AG04450 (cell line): ENCODE measurements at regions not wholly inside any gene's neighbourhood (a gene's known extent, or its start where the extent isn't known, plus 50 kb on each side); places are given as distances from the start of the nearest gene placed in this dataset.

ENCODE experiments used
- CTCF ChIA-PET: fragments of 300-600, 350-600 bp; formaldehyde crosslinking; extraction: SDS; loops from one replicate; lab custom pipeline; 2022; ENCODE audit warnings: antibody characterized with exemption, inconsistent platforms; lab: Charles Lee
- POLR2A ChIA-PET: fragments of 350-600 bp; formaldehyde crosslinking; extraction: SDS; loops from one replicate; lab custom pipeline; 2021; ENCODE audit warnings: antibody characterized with exemption, inconsistent platforms; lab: Yijun Ruan, JAX
- DNase-seq: peaks from one replicate; pipeline ENCODE4 v3.0.0-alpha.2; 2011; ENCODE audit warnings: low read depth, low spot score
- H3K27ac ChIP-seq: one replicate; pipeline ENCODE4 v1.5.1; 2012; ENCODE audit warnings: low read depth, low read length, control low read depth
- H3K27me3 ChIP-seq: one replicate; pipeline ENCODE4 v1.6.0; 2012; ENCODE audit warnings: low read length; ENCODE audit not compliant: control insufficient read depth, insufficient read depth
- H3K4me3 ChIP-seq: 2 replicates; pipeline ENCODE4 v1.5.1; 2011; ENCODE audit warnings: mild to moderate bottlenecking, low read depth, low read length, control low read depth
- H3K9me3 ChIP-seq: 2 replicates; pipeline ENCODE4 v1.5.1; 2012; ENCODE audit warnings: low read length; ENCODE audit not compliant: control insufficient read depth, insufficient read depth
- CTCF ChIP-seq: IDR thresholded peaks from 2 replicates; pipeline ENCODE4 v1.5.1; 2011; ENCODE audit warnings: low read depth, low read length, control low read depth, inconsistent platforms

GRCh38 chr10:4266416-4267085, 481.5 kb upstream of the KLF6 start:
- POLR2A ChIA-PET: no interaction called here
- H3K27me3 ChIP-seq: no peaks in the 10 kb centered on the region
- no peaks in the 10 kb centered on the region; the same call in 1 of the 2 replicates for H3K9me3 ChIP-seq
- no peak for DNase-seq
- no peak overlapping the region for H3K27ac ChIP-seq
- no peak overlapping the region for H3K4me3 ChIP-seq
- TF ChIP-seq CTCF: no peak
- CTCF ChIA-PET: interaction anchor here (0.5 to 1.4 kb wide), 7 partner anchors 9 to 1069 kb away, joined by 3 to 4 read pairs (median 3); no protein-coding TSS in a partner anchor

GRCh38 chr10:4265964-4266363, 481.0 kb upstream of the KLF6 start:
- no peak for DNase-seq
- Histone ChIP-seq H3K4me3 (no peak overlapping the region), H3K9me3 (no peaks in the 10 kb centered on the region; the same call in 1 of the 2 replicates), H3K27me3 (no peaks in the 10 kb centered on the region), H3K27ac (no peak overlapping the region)
- ChIA-PET POLR2A (no interaction called here), CTCF (no interaction called here)
- no peak for TF ChIP-seq CTCF

GRCh38 chr10:4264209-4264865, 479.3 kb upstream of the KLF6 start:
- Histone ChIP-seq H3K27me3 (no peaks in the 10 kb centered on the region), H3K9me3 (no peaks in the 10 kb centered on the region; the same call in 1 of the 2 replicates), H3K27ac (no peak overlapping the region), H3K4me3 (no peak overlapping the region)
- POLR2A ChIA-PET: no interaction called here
- no peak for DNase-seq
- TF ChIP-seq CTCF: no peak
- CTCF ChIA-PET: no interaction called here

GRCh38 chr10:4263601-4263921, 478.6 kb upstream of the KLF6 start:
- no peak for DNase-seq
- ChIA-PET CTCF (no interaction called here), POLR2A (no interaction called here)
- TF ChIP-seq CTCF: no peak
- no peaks in the 10 kb centered on the region; the same call in 1 of the 2 replicates for H3K9me3 ChIP-seq
- H3K27me3 ChIP-seq: no peaks in the 10 kb centered on the region
- no peak overlapping the region for H3K4me3 ChIP-seq
- H3K27ac ChIP-seq: no peak overlapping the region

- CTCF ChIA-PET: no interaction called here
- TF ChIP-seq CTCF: no peak
These were observed 478.0 kb upstream of the KLF6 start for GRCh38 chr10:4262870-4263600.

More at GRCh38 chr10:4262870-4263600, 478.0 kb upstream of the KLF6 start:
- no peaks in the 10 kb centered on the region for H3K27me3 ChIP-seq
- POLR2A ChIA-PET: no interaction called here
- no peak for DNase-seq
- no peak overlapping the region for H3K27ac ChIP-seq
- no peak overlapping the region for H3K4me3 ChIP-seq
- H3K9me3 ChIP-seq: no peaks in the 10 kb centered on the region; the same call in 1 of the 2 replicates
